Hepatocyte (in vitro differentiated cells): ENCODE measurements at regions not wholly inside any gene's neighbourhood (a gene's known extent, or its start where the extent isn't known, plus 50 kb on each side); places are given as distances from the start of the nearest gene placed in this dataset.

Source experiments
- CTCF ChIP-seq: fragments of 200-600 bp; sonication (generic); IDR thresholded peaks from 2 replicates; pipeline ENCODE4 v1.5.1; 2016; ENCODE audit warnings: antibody characterized with exemption, mild to moderate bottlenecking; ENCODE audit not compliant: poor library complexity
- EZH2 ChIP-seq: fragments of 200-600 bp; sonication (generic); IDR thresholded peaks from 2 replicates; pipeline ENCODE4 v1.6.1; 2016; ENCODE audit warnings: antibody characterized with exemption, mild to moderate bottlenecking, borderline replicate concordance

DNA sequence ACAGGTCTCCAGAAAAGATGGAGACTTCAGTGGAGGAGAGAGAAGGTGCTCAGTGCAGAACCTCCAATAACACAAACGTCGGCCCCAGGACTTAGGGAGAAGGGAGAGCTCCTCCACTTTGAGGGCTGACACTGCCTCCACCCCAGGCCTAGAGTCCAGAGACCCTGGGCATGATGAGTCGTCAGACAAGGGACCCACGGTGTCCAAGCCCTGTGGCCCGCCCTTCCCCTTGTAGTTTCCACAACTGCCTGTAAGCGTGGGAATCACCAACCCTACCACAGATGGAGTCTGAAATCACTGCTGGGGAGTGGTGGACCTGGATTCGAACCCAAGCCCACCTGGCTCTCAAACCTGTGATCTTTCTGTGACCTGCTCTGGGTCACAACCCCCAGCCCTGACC lies 281.1 kb downstream of the NPHP4 start:
- TF ChIP-seq CTCF (no peak), EZH2 (no peak)
